ENCODE measurements at regions not wholly inside any gene's neighbourhood (a gene's known extent, or its start where the extent isn't known, plus 50 kb on each side); places are given as distances from the start of the nearest gene placed in this dataset.

DNA sequence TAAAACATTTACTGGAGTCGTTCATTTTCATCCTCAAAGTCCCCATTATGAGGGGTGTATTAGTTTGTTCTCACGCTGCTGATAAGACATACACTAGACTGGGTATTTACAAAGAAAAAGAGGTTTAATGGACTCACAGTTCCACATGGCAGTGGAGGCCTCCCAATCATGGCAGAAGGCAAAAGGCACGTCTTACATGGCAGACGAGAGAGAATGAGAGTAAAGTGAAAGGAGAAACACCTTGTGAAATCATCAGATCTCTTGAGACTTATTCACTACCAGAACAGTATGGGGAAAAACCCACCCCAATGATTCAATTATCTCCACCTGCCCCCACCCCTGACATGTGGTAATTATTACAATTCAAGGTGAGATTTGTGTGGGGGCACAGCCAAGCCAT, 830.4 kb upstream of the RGS18 start:
- DNase-seq (ENCODE audit: low read depth) = no peak

DNA sequence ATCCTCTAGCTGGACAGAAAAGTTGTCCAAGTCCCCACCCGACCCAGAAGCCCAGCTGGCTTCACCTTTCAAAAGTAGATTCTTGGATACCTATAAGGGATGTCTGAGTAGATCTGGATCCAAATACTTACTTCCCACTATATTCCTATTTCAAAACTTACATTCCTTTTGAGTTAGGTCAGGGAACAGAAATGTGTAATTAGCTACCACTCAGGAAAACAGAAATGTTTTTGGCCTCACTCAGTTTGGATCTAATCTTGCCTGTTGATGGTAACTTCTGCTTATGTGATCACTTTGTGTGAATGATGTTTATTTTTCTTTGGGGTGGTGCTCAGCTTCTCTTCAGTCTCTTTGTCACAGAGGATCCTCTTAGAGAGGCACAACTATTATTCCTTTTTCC, 814.4 kb upstream of the RGS18 start:
- DNase-seq (ENCODE audit: low read depth) = peak; percentile 7
- TF ChIP-seq, protein P1, sequence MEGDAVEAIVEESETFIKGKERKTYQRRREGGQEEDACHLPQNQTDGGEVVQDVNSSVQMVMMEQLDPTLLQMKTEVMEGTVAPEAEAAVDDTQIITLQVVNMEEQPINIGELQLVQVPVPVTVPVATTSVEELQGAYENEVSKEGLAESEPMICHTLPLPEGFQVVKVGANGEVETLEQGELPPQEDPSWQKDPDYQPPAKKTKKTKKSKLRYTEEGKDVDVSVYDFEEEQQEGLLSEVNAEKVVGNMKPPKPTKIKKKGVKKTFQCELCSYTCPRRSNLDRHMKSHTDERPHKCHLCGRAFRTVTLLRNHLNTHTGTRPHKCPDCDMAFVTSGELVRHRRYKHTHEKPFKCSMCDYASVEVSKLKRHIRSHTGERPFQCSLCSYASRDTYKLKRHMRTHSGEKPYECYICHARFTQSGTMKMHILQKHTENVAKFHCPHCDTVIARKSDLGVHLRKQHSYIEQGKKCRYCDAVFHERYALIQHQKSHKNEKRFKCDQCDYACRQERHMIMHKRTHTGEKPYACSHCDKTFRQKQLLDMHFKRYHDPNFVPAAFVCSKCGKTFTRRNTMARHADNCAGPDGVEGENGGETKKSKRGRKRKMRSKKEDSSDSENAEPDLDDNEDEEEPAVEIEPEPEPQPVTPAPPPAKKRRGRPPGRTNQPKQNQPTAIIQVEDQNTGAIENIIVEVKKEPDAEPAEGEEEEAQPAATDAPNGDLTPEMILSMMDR (IDR thresholded peaks at IDR 0.05; ENCODE audit: insufficient read depth, low read depth, low read length) = no peak
- no peak overlapping the region for H3K4me3 ChIP-seq (ENCODE audit: low read depth, low read length)

More for the DNA sequence above, 830.4 kb upstream of the RGS18 start:
- TF ChIP-seq, protein P1 (IDR thresholded peaks at IDR 0.05; ENCODE audit: insufficient read depth, low read depth, low read length) = no peak
- H3K4me3 ChIP-seq (ENCODE audit: low read depth, low read length) = no peak overlapping the region

DNA sequence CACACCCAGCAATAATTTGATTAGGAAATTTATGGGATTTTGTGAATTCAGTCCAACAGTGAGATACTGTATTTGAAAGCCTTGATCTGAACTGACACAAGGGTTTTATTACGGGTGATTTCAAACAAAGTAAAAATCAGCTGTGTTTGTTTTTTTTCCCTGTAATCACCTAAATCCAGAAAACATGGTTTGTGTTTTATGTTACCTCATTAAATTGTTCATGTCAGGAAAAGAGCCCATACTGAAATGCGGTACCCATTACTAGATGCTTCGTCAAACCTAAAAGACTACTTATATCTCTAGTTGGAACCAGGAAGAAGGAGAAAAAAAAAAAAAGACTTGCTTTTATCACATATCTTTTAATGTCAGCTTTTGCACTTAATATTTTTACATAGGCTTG, 811.9 kb upstream of the RGS18 start:
- TF ChIP-seq, protein P1 (IDR thresholded peaks at IDR 0.05; ENCODE audit: insufficient read depth, low read depth, low read length) = no peak
- no peak overlapping the region for H3K4me3 ChIP-seq (ENCODE audit: low read depth, low read length)
- DNase-seq (ENCODE audit: low read depth) = no peak

DNA sequence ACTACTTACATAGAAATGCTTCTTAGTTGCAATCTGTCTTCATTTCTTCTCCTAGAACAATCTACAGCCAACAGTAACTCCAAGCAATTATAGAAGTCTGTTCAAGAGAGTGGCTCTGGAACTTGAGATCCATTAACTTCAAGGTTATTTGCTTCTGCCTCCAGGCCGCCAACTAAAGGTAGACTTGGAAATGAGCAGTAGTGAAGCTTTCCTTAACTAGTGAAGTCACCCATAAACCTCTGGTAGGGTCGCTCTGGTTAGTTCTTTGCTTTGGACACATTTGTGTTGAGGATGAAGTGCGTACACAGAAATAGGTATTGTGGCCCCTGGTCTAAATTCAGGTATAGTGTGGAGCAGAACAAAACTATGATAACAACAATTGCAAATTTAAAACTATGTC, 809.9 kb upstream of the RGS18 start:
- no peak for DNase-seq (ENCODE audit: low read depth)
- TF ChIP-seq, protein P1 (IDR thresholded peaks at IDR 0.05; ENCODE audit: insufficient read depth, low read depth, low read length) = no peak
- no peak overlapping the region for H3K4me3 ChIP-seq (ENCODE audit: low read depth, low read length)

DNA sequence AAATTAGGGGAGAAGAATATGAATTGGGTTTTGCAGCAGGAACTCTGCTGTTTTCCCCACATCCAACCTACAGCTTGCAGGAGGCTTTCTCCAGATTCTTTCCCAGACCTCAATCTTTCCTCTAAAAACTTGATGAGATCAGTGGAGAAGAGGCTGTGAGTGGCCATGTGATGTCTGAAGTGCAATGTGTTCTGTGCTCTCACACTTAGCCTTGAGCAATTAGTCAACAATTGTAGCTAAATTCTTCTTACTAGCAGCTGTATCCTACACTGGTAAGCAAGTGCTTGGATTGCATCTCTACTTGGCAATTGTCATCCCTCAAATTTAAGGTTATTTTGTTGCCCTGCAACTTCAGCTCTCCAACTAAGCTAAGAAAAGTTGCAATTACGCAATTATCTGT, 807.3 kb upstream of the RGS18 start:
- TF ChIP-seq, protein P1 (IDR thresholded peaks at IDR 0.05; ENCODE audit: insufficient read depth, low read depth, low read length) = no peak
- no peak overlapping the region for H3K4me3 ChIP-seq (ENCODE audit: low read depth, low read length)
- DNase-seq (ENCODE audit: low read depth) = no peak

DNA sequence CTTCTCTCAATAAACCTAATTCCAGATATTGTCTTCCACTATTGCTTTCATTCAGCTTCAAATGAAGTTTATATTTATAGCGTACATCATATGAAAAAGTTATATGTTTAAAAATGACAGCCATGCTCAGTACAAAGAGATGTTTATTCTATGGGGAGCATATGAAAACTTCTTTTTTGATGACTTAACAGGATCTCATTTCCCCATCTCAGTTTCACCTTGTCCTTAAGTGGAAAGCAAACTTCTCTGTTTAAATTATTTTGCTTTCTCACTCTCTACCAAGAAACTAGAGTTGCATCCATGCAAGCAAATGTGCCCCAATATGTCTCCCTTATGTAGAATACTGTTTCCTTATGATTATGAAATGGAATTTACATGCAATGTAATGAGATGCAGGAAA, 799.5 kb upstream of the RGS18 start:
- no peak overlapping the region for H3K4me3 ChIP-seq (ENCODE audit: low read depth, low read length)
- TF ChIP-seq, protein P1 (IDR thresholded peaks at IDR 0.05; ENCODE audit: insufficient read depth, low read depth, low read length) = no peak
- DNase-seq (ENCODE audit: low read depth) = no peak

DNA sequence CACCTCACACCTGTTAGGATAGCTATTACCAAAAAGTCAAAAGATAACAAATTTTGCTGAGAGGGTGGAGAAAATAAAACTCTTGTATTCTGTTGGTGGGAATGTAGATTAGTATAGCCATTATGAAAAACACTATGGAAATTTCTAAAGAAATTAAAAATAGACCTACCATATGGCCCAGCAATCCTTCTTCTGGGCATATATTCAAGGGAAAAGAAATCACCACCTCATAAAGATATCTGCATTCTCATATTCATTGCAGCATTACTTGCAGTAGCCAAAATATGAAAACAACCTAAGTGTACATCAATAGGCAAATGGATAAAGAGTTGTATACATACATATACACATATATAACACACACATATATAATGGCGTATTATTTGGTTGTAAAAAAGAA, 791.6 kb upstream of the RGS18 start:
- TF ChIP-seq, protein P1 (IDR thresholded peaks at IDR 0.05; ENCODE audit: insufficient read depth, low read depth, low read length) = no peak
- H3K4me3 ChIP-seq (ENCODE audit: low read depth, low read length) = no peak overlapping the region
- DNase-seq (ENCODE audit: low read depth) = no peak
